ENCODE measurements at regions not wholly inside any gene's neighbourhood (a gene's known extent, or its start where the extent isn't known, plus 50 kb on each side); places are given as distances from the start of the nearest gene placed in this dataset.

GRCh38 chr13:70889163-70889562 lies 780.9 kb upstream of the KLHL1 start:
- no peak for DNase-seq (ENCODE audit: low spot score)

GRCh38 chr13:70884196-70884595 lies 775.9 kb upstream of the KLHL1 start:
- no peak for DNase-seq (ENCODE audit: low spot score)

- DNase-seq (ENCODE audit: low spot score) = no peak
Measured at GRCh38 chr13:70874636-70875035, 766.4 kb upstream of the KLHL1 start.

GRCh38 chr13:70864731-70865130 lies 756.5 kb upstream of the KLHL1 start:
- no peak for DNase-seq (ENCODE audit: low spot score)

- no peak for DNase-seq (ENCODE audit: low spot score)
Measured at GRCh38 chr13:70856711-70857110, 748.5 kb upstream of the KLHL1 start.

GRCh38 chr13:70856025-70856424 lies 747.8 kb upstream of the KLHL1 start:
- no peak for DNase-seq (ENCODE audit: low spot score)

GRCh38 chr13:70849222-70849621 lies 741.0 kb upstream of the KLHL1 start:
- DNase-seq (ENCODE audit: low spot score) = no peak

- no peak for DNase-seq (ENCODE audit: low spot score)
Measured at GRCh38 chr13:70844391-70845108, 736.3 kb upstream of the KLHL1 start.

GRCh38 chr13:70842062-70842644 lies 733.9 kb upstream of the KLHL1 start:
- DNase-seq (ENCODE audit: low spot score) = no peak

- no peak for DNase-seq (ENCODE audit: low spot score)
Measured at GRCh38 chr13:70841240-70842061, 733.2 kb upstream of the KLHL1 start.

GRCh38 chr13:70835371-70835770 lies 727.1 kb upstream of the KLHL1 start:
- DNase-seq (ENCODE audit: low spot score) = no peak

- no peak for DNase-seq (ENCODE audit: low spot score)
Measured at GRCh38 chr13:70829748-70830147, 721.5 kb upstream of the KLHL1 start.

GRCh38 chr13:70817576-70817975 lies 709.3 kb upstream of the KLHL1 start:
- no peak for DNase-seq (ENCODE audit: low spot score)

GRCh38 chr13:70816853-70817252 lies 708.6 kb upstream of the KLHL1 start:
- DNase-seq (ENCODE audit: low spot score) = no peak

- DNase-seq (ENCODE audit: low spot score) = no peak
Measured at GRCh38 chr13:70814684-70815083, 706.4 kb upstream of the KLHL1 start.

- no peak for DNase-seq (ENCODE audit: low spot score)
Measured at GRCh38 chr13:70812481-70812880, 704.2 kb upstream of the KLHL1 start.

- no peak for DNase-seq (ENCODE audit: low spot score)
Measured at GRCh38 chr13:70809588-70809987, 701.3 kb upstream of the KLHL1 start.

- DNase-seq (ENCODE audit: low spot score) = no peak
Measured at GRCh38 chr13:70798385-70798784, 690.1 kb upstream of the KLHL1 start.

- no peak for DNase-seq (ENCODE audit: low spot score)
Measured at GRCh38 chr13:70795484-70795883, 687.2 kb upstream of the KLHL1 start.

- DNase-seq (ENCODE audit: low spot score) = no peak
Measured at GRCh38 chr13:70792121-70792520, 683.9 kb upstream of the KLHL1 start.

- DNase-seq (ENCODE audit: low spot score) = no peak
Measured at GRCh38 chr13:70789751-70790150, 681.5 kb upstream of the KLHL1 start.

- no peak for DNase-seq (ENCODE audit: low spot score)
Measured at GRCh38 chr13:70788074-70788473, 679.8 kb upstream of the KLHL1 start.
